ENCODE measurements at regions not wholly inside any gene's neighbourhood (a gene's known extent, or its start where the extent isn't known, plus 50 kb on each side); places are given as distances from the start of the nearest gene placed in this dataset.

- no peak for TF ChIP-seq ZNF678 (CRISPR knock-in tag; IDR thresholded peaks at IDR 0.05)
- no peak for TF ChIP-seq ZHX1 (CRISPR knock-in tag; IDR thresholded peaks at IDR 0.05; ENCODE audit: low read depth)
- no peak for TF ChIP-seq HDAC1 (CRISPR knock-in tag; IDR thresholded peaks at IDR 0.05)
- TF ChIP-seq PRDM10 (CRISPR knock-in tag; IDR thresholded peaks at IDR 0.05; ENCODE audit: low read depth) = no peak
- no peak for TF ChIP-seq NBN (conservative IDR thresholded peaks at IDR 0.05)
- no peak for TF ChIP-seq ARNT (IDR thresholded peaks at IDR 0.05)
- TF ChIP-seq CREB1 (IDR thresholded peaks at IDR 0.05) = no peak
- TF ChIP-seq CREB1 (CRISPR knock-in tag; IDR thresholded peaks at IDR 0.05) = no peak
- no peak for TF ChIP-seq BRCA1 (CRISPR knock-in tag; IDR thresholded peaks at IDR 0.05)
- no peak for TF ChIP-seq KLF15 (CRISPR knock-in tag; IDR thresholded peaks at IDR 0.05; ENCODE audit: borderline replicate concordance)
- TF ChIP-seq ZFP36L1 (CRISPR knock-in tag; IDR thresholded peaks at IDR 0.05) = no peak
These were observed 173.3 kb downstream of the SEC16B start for GRCh38 chr1:177796561-177796960.

All from HepG2 (cell line).